ENCODE measurements at regions not wholly inside any gene's neighbourhood (a gene's known extent, or its start where the extent isn't known, plus 50 kb on each side); places are given as distances from the start of the nearest gene placed in this dataset.

GRCh38 chr15:72964135-72964534, 88.1 kb upstream of the NEO1 start:
- no peaks in the 10 kb centered on the region for H3K9me3 ChIP-seq
- H3K36me3 ChIP-seq (ENCODE audit: control insufficient read depth in 2 of 2, extremely low read depth in 1 of 2, insufficient read depth in 1 of 2, low read length in 1 of 2) = no peaks in the 10 kb centered on the region
- Mint-ChIP-seq H3K36me3 (no peaks in the 10 kb centered on the region), H3K9me3 (peaks cover 0 to 11% (median 7%) of the 10 kb centered on the region in 3 donors), H3K4me3 (no peak overlapping the region), H3K27ac (peak overlapping the region; percentile 30 to 62), H3K27me3 (peaks cover 15 to 39% of the 10 kb centered on the region in 2 donors), H3K4me1 (peaks cover 0 to 27% (median 10%) of the 10 kb centered on the region in 3 donors)
- no peak for ATAC-seq (replicated peaks in 1 of 4)
- ChIA-PET POLR2A (no interaction called here), CTCF (interaction anchor here in 1 of 2 donors (0.7 kb wide), 1 partner anchor 242 kb away, joined by 3 read pairs; no protein-coding TSS in a partner anchor)
- H3K27me3 ChIP-seq (replicated peaks in 1 of 2; ENCODE audit: control insufficient read depth in 2 of 2, extremely low read depth in 1 of 2, insufficient read depth in 2 of 2, low read length in 1 of 2) = peaks cover 0 to 5% of the 10 kb centered on the region in 2 experiments
- DNase-seq = no peak
- peaks cover 0 to 35% of the 10 kb centered on the region in 2 experiments for H3K4me1 ChIP-seq (ENCODE audit: control insufficient read depth in 1 of 2, extremely low read depth in 1 of 2, insufficient read depth in 2 of 2, low read length in 2 of 2)
- H3K27ac ChIP-seq (ENCODE audit: low read length) = peak overlapping the region; percentile 37
- H3K4me3 ChIP-seq (ENCODE audit: control insufficient read depth in 1 of 2, extremely low read depth in 1 of 2, low read length in 1 of 2) = no peak overlapping the region

- H3K27ac Mint-ChIP-seq = no peak overlapping the region
- peaks cover 0 to 11% (median 7%) of the 10 kb centered on the region in 3 donors for H3K9me3 Mint-ChIP-seq
- Histone ChIP-seq H3K27me3 (replicated peaks in 1 of 2; ENCODE audit: control insufficient read depth in 2 of 2, extremely low read depth in 1 of 2, insufficient read depth in 2 of 2, low read length in 1 of 2) (peaks cover 0 to 3% of the 10 kb centered on the region in 2 experiments), H3K9me3 (no peaks in the 10 kb centered on the region), H3K27ac (ENCODE audit: low read length) (no peak overlapping the region), H3K4me1 (ENCODE audit: control insufficient read depth in 1 of 2, extremely low read depth in 1 of 2, insufficient read depth in 2 of 2, low read length in 2 of 2) (peaks cover 0 to 29% of the 10 kb centered on the region in 2 experiments), H3K36me3 (ENCODE audit: control insufficient read depth in 2 of 2, extremely low read depth in 1 of 2, insufficient read depth in 1 of 2, low read length in 1 of 2) (no peaks in the 10 kb centered on the region), H3K4me3 (ENCODE audit: control insufficient read depth in 1 of 2, extremely low read depth in 1 of 2, low read length in 1 of 2) (no peak overlapping the region)
- no peak for ATAC-seq (replicated peaks in 1 of 4)
- no peak for DNase-seq
- peaks cover 15 to 39% of the 10 kb centered on the region in 2 donors for H3K27me3 Mint-ChIP-seq
- no peaks in the 10 kb centered on the region for H3K36me3 Mint-ChIP-seq
- ChIA-PET CTCF (no interaction called here), POLR2A (interaction anchor here in 1 of 2 donors (0.6 kb wide), 1 partner anchor 12 kb away, joined by 6 read pairs; no protein-coding TSS in a partner anchor)
- 71% methylated on average over 4 of the region's 8 CpGs for WGBS (ENCODE audit: insufficient coverage)
- H3K4me1 Mint-ChIP-seq = peaks cover 0 to 25% (median 10%) of the 10 kb centered on the region in 3 donors
- H3K4me3 Mint-ChIP-seq = no peak overlapping the region
Observed at GRCh38 chr15:72962054-72962702, 90.1 kb upstream of the NEO1 start.

GRCh38 chr15:72961346-72961745, 90.9 kb upstream of the NEO1 start:
- peaks cover 0 to 25% (median 10%) of the 10 kb centered on the region in 3 donors for H3K4me1 Mint-ChIP-seq
- ChIA-PET POLR2A (interaction anchor here in 1 of 2 donors (0.6 kb wide), 1 partner anchor 11 kb away, joined by 6 read pairs; no protein-coding TSS in a partner anchor), CTCF (no interaction called here)
- Histone ChIP-seq H3K4me3 (ENCODE audit: control insufficient read depth in 1 of 2, extremely low read depth in 1 of 2, low read length in 1 of 2) (no peak overlapping the region), H3K27me3 (replicated peaks in 1 of 2; ENCODE audit: control insufficient read depth in 2 of 2, extremely low read depth in 1 of 2, insufficient read depth in 2 of 2, low read length in 1 of 2) (peaks cover 0 to 3% of the 10 kb centered on the region in 2 experiments), H3K36me3 (ENCODE audit: control insufficient read depth in 2 of 2, extremely low read depth in 1 of 2, insufficient read depth in 1 of 2, low read length in 1 of 2) (no peaks in the 10 kb centered on the region), H3K9me3 (no peaks in the 10 kb centered on the region), H3K4me1 (ENCODE audit: control insufficient read depth in 1 of 2, extremely low read depth in 1 of 2, insufficient read depth in 2 of 2, low read length in 2 of 2) (peaks cover 0 to 29% of the 10 kb centered on the region in 2 experiments), H3K27ac (ENCODE audit: low read length) (no peak overlapping the region)
- no peak for DNase-seq
- ATAC-seq (replicated peaks in 1 of 4) = no peak
- H3K27ac Mint-ChIP-seq = peak overlapping the region in 1 of 2 donors; percentile 21
- no peak overlapping the region for H3K4me3 Mint-ChIP-seq
- H3K9me3 Mint-ChIP-seq = peaks cover 0 to 11% (median 7%) of the 10 kb centered on the region in 3 donors
- peaks cover 15 to 39% of the 10 kb centered on the region in 2 donors for H3K27me3 Mint-ChIP-seq
- no peaks in the 10 kb centered on the region for H3K36me3 Mint-ChIP-seq
- 80% methylated on average over 1 of the region's 3 CpGs for WGBS (ENCODE audit: insufficient coverage)

- Histone ChIP-seq H3K9me3 (no peaks in the 10 kb centered on the region), H3K4me3 (ENCODE audit: control insufficient read depth in 1 of 2, extremely low read depth in 1 of 2, low read length in 1 of 2) (no peak overlapping the region), H3K4me1 (ENCODE audit: control insufficient read depth in 1 of 2, extremely low read depth in 1 of 2, insufficient read depth in 2 of 2, low read length in 2 of 2) (peaks cover 0 to 19% of the 10 kb centered on the region in 2 experiments), H3K27me3 (replicated peaks in 1 of 2; ENCODE audit: control insufficient read depth in 2 of 2, extremely low read depth in 1 of 2, insufficient read depth in 2 of 2, low read length in 1 of 2) (peaks cover 0 to 3% of the 10 kb centered on the region in 2 experiments), H3K27ac (ENCODE audit: low read length) (no peak overlapping the region), H3K36me3 (ENCODE audit: control insufficient read depth in 2 of 2, extremely low read depth in 1 of 2, insufficient read depth in 1 of 2, low read length in 1 of 2) (no peaks in the 10 kb centered on the region)
- Mint-ChIP-seq H3K27ac (no peak overlapping the region), H3K27me3 (peaks cover 9 to 20% of the 10 kb centered on the region in 2 donors), H3K9me3 (peaks cover 0 to 11% (median 7%) of the 10 kb centered on the region in 3 donors), H3K4me1 (peaks cover 0 to 11% (median 3%) of the 10 kb centered on the region in 3 donors), H3K36me3 (no peaks in the 10 kb centered on the region), H3K4me3 (no peak overlapping the region)
- DNase-seq = no peak
- 71% methylated on average over 2 of the region's 3 CpGs for WGBS (ENCODE audit: insufficient coverage)
- POLR2A ChIA-PET = no interaction called here
- ATAC-seq (replicated peaks in 1 of 4) = no peak
- CTCF ChIA-PET = no interaction called here
Observed at GRCh38 chr15:72958634-72959033, 93.6 kb upstream of the NEO1 start.

- H3K4me3 Mint-ChIP-seq = no peak overlapping the region
- DNase-seq (no peak), ATAC-seq (replicated peaks in 1 of 4) (no peak)
- Histone ChIP-seq H3K27ac (ENCODE audit: low read length) (no peak overlapping the region), H3K4me3 (ENCODE audit: control insufficient read depth in 1 of 2, extremely low read depth in 1 of 2, low read length in 1 of 2) (no peak overlapping the region), H3K4me1 (ENCODE audit: control insufficient read depth in 1 of 2, extremely low read depth in 1 of 2, insufficient read depth in 2 of 2, low read length in 2 of 2) (no peaks in the 10 kb centered on the region), H3K27me3 (replicated peaks in 1 of 2; ENCODE audit: control insufficient read depth in 2 of 2, extremely low read depth in 1 of 2, insufficient read depth in 2 of 2, low read length in 1 of 2) (no peaks in the 10 kb centered on the region), H3K36me3 (ENCODE audit: control insufficient read depth in 2 of 2, extremely low read depth in 1 of 2, insufficient read depth in 1 of 2, low read length in 1 of 2) (no peaks in the 10 kb centered on the region), H3K9me3 (no peaks in the 10 kb centered on the region)
- ChIA-PET POLR2A (no interaction called here), CTCF (no interaction called here)
- H3K36me3 Mint-ChIP-seq = no peaks in the 10 kb centered on the region
- peaks cover 0 to 14% (median 7%) of the 10 kb centered on the region in 3 donors for H3K9me3 Mint-ChIP-seq
- 95% methylated on average over 2 of the region's 6 CpGs for WGBS (ENCODE audit: insufficient coverage)
- no peaks in the 10 kb centered on the region for H3K4me1 Mint-ChIP-seq
- H3K27ac Mint-ChIP-seq = no peak overlapping the region
- peaks cover 7 to 8% of the 10 kb centered on the region in 2 donors for H3K27me3 Mint-ChIP-seq
Observed at GRCh38 chr15:72953306-72953705, 99.0 kb upstream of the NEO1 start.

GRCh38 chr15:72952151-72952550, 100.1 kb upstream of the NEO1 start:
- no peak for ATAC-seq (replicated peaks in 1 of 4)
- no peaks in the 10 kb centered on the region for H3K4me1 ChIP-seq (ENCODE audit: control insufficient read depth in 1 of 2, extremely low read depth in 1 of 2, insufficient read depth in 2 of 2, low read length in 2 of 2)
- H3K4me3 ChIP-seq (ENCODE audit: control insufficient read depth in 1 of 2, extremely low read depth in 1 of 2, low read length in 1 of 2) = no peak overlapping the region
- Mint-ChIP-seq H3K4me1 (no peaks in the 10 kb centered on the region), H3K27ac (no peak overlapping the region), H3K4me3 (no peak overlapping the region), H3K9me3 (peaks cover 0 to 14% (median 7%) of the 10 kb centered on the region in 3 donors), H3K36me3 (no peaks in the 10 kb centered on the region), H3K27me3 (peaks cover 7 to 8% of the 10 kb centered on the region in 2 donors)
- ChIA-PET CTCF (no interaction called here), POLR2A (no interaction called here)
- DNase-seq = no peak
- H3K27ac ChIP-seq (ENCODE audit: low read length) = no peak overlapping the region
- WGBS (ENCODE audit: insufficient coverage) = 86% methylated on average over 1 of the region's 1 CpG
- no peaks in the 10 kb centered on the region for H3K36me3 ChIP-seq (ENCODE audit: control insufficient read depth in 2 of 2, extremely low read depth in 1 of 2, insufficient read depth in 1 of 2, low read length in 1 of 2)
- H3K9me3 ChIP-seq = peaks cover 5% of the 10 kb centered on the region
- no peaks in the 10 kb centered on the region for H3K27me3 ChIP-seq (replicated peaks in 1 of 2; ENCODE audit: control insufficient read depth in 2 of 2, extremely low read depth in 1 of 2, insufficient read depth in 2 of 2, low read length in 1 of 2)
